GM18499 (cell line): ENCODE measurements at regions not wholly inside any gene's neighbourhood (a gene's known extent, or its start where the extent isn't known, plus 50 kb on each side); places are given as distances from the start of the nearest gene placed in this dataset.

ENCODE experiments used
- ATAC-seq: cut with Tn5 transposase; IDR thresholded peaks from one replicate; pipeline ENCODE4 v1.9.1; 2021; ENCODE audit warnings: moderate number of reproducible peaks; ENCODE audit not compliant: insufficient read depth, unreplicated experiment

DNA sequence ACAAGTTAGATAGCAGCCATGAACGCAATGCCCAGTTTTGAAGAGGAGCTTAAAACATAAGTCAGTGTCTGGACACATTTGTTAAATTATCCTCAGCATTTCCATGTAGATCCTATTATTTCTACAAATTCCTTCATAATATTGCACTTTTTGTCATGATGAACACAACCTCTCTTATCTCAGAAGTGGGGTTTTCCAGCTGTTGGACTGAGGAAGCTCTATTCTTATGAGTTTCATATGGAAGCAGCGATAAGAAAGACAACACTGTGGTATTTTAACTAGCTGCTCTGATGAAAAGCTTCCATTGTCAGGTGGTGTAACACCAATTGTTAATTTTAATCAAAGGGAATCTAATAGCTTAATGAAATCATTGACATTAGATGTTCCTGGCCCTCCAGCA is 308.7 kb downstream of the GBA3 start:
- no peak for ATAC-seq

DNA sequence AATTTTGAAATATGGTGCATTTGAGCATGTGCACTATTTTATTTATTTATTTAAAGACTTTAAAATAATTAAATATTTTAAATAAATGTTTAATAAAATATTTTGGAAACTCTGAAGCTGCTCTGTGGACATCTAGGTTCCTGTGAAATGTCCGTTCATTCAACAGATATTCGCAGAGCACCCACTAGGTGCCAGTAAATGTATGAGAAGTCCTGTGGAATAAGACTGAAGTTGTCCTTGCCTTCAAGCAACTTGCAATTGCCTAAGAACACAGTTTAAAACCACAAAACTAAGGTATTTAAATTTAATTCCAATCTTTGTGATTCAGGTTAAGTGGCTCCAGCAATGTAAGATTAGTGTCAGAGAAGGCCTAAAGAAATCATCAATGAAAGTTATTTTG is 306.7 kb downstream of the GBA3 start:
- no peak for ATAC-seq

DNA sequence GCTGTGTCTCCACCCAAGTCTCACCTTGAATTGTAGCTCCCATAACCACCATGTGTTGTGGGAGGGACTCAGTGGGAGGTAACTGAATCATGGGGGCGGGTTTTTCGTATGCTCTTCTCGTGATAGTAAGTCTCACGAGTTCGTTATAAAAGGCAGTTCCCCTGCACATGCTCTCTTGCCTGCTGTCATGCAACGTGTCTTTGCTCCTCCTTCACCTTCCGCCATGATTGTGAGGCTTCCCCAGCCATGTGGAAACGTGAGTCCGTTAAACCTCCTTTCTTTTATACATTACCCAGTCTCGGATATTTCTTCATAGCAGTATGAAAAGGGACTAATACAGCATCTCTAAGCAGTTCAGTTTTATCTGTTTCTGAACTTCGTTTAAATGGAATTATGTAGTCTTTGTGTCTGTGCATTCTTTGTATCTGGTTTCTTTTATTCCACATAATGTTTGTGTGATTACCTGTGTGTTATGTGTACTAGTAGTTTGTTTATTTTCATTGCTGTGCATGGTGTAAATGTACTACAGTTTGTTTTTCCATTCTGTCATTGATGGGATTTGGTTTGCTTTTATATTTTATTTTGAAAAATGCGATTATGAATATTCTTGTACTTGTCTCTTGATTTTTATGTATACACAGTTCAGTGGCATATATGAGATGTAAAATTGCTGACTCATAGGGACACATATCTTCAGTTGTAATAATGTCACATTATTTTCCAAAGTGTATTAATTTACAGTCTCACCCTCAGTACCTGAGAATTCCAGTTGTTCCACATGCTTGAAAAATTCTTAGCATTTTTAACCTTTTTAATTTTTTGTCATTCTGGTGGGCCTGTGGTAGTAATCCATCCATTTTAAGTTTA is 304.9 kb downstream of the GBA3 start:
- no peak for ATAC-seq

DNA sequence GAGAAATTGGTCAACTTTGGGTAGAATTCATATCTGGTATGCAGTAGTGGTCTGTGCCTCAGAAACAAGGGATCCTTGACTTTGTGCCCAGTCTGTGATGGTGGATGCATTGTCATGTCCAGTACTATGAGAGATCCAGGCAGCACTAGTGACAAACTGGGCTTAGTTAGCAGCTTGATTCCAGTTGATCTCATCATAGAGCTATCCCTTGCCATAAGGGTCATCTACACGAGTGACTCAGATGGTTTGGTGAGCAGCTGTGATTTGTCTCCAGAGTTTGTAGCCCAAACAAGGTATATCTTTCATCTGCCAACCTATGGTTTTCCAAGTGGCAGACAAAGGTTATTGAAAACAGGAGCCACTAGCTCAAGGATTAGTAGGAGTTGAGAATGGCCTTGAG is 298.8 kb downstream of the GBA3 start:
- no peak for ATAC-seq

DNA sequence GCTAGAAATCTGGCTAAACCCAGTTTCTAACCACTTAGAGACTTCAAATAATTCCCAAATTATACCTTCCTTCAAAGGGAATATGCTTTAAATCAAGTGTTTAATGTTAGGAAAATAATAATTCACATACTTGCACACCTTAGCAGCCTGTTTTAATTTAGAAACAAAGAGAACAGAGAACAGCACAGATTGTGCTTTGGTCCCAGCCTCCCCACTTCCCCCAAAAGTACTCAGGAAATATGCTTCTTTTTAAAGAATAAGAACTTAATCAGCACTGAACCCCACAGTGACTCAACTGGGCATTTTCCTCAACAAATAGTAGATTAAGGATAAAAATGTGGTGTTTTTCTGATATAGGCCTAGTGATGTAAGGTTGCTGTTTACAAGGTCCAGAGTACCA is 295.8 kb downstream of the GBA3 start:
- ATAC-seq: no peak

DNA sequence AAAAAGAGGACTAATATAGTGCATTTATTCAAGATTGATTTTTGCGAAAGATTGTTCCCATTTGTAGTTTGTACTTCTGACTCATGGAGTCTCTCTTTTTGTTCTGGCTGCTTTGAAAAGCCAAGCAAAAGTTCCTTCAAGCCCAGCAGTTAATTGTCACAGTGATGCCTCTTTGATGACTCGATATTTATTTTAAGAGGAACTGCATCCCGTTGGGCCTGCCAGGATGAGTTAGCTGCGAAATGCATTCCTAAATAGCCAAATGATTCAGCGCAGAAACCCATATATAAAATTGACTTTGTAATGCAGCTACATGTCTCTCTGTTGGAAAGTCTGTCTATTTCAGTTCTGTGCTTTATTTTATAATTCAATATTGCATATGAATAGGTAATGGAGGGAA is 295.1 kb downstream of the GBA3 start:
- no peak for ATAC-seq

DNA sequence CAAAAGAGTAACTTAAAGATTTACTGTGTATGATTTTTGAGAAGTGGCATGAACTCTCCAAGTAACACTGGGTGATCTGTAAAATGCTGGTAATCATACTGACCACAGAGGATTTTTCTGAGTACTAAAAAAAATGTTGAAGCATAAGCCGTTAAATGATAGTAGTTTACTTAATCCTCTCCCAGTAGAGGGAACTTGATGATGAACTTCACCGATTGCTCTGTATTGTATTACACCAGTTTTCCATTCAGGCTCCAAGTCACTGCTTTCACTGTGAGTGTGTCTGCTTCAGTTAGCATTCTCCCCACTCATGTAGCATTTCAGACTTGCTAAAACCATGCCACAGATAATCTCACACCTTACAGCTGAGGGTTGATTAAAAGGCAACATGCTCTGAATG is 294.1 kb downstream of the GBA3 start:
- ATAC-seq: no peak

DNA sequence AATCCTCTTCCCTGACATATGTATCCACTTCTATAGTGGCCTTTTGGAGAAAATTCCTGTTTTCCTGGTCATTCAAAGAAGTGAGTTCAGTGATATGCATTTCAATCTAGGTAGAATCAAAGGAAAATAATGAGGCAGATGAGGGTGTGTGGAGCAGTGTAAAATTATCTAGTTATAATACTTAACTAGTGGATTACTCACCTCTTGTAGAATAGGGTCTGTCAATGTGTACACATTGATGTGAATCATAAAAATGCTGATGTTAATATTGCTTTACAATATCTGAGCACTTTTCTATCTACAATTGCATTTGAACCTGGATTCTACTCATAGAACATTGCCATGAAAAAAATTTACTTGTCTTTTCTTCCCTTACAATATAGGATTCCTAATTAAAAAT is 293.5 kb downstream of the GBA3 start:
- ATAC-seq: no peak

DNA sequence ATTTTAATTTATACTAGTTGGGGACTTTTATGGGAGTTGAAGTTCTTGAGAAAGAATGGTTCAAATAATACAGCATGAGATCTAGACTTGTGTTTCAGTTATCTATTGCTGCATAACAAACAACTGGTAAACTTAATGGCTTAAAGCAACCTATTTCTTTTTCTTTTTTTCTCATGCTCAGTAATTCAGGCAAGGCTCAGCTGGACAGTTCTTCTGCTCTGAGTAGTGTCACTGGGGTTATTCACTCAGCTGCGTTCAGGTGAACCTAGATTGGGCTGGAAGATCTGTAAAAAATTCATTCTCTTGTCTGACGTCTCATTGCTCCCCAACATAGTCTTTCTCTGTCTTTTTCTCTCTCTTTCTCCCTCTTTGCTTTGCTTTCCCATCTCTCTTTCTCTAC is 291.7 kb downstream of the GBA3 start:
- ATAC-seq: no peak

DNA sequence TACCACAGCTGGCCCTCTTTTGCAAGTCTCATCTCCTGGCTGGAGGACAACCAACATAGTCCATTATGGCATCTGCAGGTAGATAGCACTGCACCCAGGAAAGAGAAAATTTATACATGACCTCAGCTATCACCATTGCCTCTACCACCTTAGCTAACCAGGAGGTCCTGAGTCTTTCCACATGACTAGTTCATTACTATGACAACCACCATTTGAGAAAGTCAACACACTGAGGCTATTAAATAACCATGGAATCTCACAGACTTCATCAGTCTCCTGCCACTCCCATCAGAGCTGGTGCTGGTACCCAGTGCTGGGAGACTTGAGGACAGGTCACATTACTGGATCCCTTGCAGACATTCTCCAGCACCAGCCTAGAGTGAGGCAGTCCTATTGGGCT is 285.9 kb downstream of the GBA3 start:
- no peak for ATAC-seq

DNA sequence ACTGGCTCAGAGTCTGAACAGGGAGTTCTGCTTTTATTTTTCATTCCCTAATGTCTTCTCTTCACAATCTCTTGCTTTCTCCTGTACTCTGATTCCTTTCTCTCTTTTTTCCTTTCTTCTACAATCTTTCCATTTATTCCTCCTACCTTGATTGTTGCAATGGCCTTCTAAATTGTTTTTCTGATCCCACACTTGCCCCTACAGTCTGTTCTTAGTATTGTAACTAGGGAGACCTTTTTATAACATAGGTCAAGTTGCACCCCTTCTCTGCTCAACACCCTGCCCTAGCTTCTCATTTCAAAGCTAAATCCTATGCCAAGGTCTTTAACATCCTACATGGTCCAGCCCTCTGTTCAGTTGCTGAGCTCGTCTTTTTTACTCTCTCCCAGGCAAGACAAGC is 277.9 kb downstream of the GBA3 start:
- no peak for ATAC-seq

DNA sequence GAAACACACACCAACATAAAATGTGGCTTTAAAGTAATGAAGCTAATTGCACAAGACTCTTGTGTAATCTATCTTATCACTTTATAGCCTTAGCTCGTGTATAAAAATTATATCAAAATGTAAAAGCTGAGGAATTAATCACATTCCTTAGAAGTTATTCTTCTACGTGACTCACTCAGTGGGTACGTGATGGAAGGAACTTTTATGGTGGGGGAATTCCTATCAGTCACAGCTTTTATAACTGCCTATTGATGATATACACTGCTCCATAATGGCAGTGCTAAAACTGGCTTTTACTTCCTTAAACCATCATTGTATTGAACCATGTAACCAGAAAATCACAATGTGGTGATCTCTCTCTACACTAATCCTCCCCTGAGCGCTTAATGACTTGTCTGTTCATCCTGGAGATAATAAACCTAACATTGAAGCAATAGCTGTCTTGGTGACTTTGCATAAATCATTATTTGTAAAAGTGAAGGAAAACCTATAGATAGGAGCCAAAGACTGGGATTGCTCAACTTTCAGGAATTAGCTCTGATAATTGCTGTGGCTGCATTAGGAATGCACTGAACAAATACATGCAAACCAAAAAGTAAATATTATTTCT is 276.7 kb downstream of the GBA3 start:
- no peak for ATAC-seq

DNA sequence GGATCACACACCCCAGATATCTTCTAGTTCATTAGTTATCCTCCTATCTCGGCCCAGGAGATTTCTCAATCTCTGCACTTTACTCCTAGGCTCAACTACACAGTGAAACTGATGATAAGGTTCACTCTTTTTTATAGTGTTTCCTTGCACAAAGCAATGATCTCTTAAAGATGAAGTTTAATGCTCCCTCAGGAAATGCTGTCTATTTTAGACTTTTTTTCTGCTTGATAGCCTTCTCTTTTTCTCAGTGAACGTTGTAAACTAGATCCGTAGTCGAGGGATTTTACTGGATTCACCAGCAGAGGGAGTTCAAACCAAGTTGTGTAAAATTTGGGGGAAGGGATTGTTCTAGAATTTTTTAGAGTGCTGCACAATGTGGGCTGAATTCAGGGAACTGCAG is 269.6 kb downstream of the GBA3 start:
- no peak for ATAC-seq

DNA sequence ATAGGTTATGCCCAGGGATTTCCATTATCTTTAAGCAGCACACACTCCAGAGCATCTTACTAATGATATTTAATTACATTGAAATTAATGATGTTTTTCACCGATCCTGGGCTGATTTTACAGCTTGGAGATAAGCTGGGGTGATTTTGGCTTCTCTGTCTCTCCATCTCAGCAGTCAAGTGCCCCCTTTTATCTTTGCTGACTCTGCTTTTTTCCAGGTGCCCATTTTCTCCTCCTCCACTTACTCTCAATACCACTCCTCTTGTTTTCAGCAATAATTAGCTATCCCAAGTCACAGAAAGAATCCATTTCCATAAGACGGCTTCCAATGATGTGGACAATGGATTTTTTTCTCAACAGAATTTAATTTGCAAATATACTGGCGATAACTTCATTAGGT is 266.7 kb downstream of the GBA3 start:
- ATAC-seq: no peak

DNA sequence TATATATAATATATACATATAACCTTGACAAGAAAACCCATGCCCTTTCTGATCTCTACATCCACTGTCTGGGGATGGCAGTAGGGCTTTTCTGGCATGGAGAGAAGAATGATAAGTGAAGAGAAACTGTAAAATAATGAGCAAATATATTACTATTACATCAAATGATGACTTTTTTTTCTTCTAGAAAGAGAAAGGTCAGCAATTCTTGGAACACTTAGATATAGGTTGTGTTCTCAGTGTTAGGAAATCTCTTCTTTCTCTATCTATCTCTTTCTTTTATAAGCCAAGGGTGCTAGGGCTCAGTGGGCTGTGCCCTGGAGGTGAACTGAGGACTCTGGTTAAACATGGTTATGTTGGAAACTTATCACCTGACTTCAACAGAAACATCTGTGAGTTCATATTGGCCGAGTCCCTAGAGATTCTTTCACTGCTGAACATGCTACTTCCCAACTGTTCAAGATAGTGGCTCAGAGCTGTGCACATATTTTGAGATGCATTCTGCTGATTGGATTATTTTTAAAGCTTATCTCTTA is 265.1 kb downstream of the GBA3 start:
- no peak for ATAC-seq

DNA sequence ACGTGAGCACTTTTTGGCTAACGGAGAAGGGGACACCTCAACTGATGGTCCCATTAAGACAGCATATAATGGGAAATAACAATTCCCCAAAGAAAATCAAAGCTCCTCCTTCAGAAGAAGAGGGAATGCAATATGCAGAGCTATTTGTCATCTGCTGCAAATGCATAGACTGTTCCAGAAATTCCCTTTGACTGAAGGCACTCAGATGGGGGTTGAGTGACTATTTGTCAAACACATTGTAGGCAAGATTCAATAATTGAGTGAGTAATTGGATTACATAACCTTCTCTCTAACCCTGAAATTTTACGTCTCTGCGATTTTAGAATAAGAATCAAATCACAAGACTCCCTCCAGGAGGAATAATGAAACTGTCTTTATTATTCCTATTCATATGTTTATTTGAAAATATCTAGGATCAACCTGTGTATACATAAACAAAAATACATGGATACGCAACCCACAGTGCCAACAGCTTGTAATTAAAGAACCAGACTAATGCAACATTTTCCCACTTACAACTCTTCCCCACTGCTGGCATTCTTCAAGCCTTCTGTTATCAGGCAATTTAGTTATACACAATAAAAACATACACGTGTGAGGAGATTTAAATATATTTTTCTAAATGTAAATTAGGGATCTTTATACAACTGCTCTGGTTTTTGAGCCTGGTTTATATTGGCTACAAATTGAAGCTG is 256.6 kb downstream of the GBA3 start:
- no peak for ATAC-seq

DNA sequence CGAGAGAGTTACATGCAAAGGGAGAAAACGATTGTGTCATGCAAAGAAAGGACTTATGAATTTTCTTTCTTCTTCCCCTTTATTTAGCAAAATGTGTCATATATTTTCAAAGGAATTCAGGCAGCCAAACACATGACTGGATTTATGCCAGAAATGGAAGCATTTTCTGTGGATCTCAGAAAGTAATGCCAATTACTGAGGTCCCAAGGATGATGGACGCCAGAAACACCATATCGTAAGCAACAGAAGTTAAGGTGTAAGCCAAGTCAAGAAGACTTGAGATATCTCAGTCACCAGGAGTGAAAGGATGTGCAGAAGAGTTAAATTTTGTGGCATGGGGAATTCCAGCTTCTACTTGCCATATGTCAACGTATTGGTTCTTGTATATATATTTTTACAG is 255.1 kb downstream of the GBA3 start:
- no peak for ATAC-seq

DNA sequence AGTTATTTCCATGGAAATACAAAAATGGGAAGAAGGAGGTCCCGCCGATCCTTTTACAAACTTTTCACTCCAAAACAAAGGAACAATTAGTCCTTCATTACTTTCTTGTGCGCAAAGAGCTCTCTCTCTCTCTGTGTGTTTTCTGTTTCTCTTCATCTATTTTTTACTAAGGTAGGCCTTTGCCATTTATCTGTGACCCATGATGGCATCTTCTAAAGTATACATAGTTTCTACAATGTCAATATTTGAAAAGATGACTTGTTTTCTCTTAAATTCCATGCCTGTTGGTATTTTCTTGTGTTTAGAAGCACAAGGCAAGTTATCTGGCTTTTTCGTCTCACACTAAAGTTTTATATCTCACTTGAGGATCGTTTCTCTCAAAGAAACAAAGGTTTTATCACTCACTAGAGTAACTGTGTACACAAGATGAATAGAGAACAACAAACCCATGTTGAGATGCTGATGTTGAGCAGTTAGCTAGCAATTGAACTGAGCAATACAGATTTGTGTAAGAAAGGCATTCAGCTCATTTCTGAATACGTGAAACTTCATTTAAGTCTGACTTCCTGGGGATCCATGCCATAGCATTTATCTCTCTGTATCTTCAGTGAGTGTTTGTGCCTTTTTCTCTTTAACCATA is 250.3 kb downstream of the GBA3 start:
- ATAC-seq: no peak

DNA sequence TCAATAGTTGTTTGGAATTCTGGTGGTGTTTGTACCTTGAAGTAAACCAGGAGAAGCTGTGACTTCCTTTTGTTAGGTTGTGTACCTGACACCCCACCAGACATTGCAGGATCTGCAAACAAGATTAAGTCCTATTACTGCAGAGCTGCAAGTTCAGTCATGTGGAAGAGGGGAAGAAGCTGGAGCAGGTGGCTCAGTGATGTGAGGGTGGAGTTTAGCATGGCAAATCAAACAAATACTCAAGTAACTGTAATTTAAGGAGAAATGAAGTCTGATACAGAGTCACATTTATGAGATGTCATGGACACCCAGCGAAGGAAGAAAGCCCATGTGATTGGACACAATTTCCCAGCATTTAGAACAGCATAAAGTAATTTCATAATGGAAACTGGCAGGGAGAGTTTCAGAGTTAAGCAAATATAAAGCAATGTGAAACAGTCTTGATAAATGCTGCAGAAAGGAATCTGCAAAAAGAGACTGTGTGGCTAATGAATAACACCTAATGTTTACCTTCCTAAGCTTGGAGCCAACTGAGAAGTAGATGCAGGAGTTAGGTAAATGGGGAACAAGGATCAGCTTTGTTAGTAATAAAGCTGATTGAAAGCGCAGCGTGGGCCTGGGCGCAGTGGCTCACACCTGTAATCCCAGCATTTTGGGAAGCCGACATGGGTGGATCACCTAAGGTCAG is 249.1 kb downstream of the GBA3 start:
- ATAC-seq: no peak

DNA sequence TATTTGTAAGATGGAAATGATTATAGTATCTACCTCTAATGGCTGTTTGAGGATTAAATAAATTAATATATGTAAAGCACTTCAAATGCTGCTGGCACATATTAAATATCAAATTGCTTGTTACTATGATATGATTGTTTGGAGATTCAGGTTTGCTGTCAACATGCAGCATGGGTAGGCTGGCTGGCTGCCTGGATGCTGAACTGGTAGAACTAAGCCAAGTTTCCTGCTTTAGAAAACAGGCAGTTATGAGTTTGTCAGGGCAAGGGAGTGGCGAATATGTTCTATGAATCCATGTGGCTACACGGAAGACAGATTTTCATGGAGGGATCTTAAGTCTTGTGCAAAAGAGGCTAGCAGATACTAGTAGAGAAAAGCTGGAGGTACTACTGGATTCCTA is 239.6 kb downstream of the GBA3 start:
- ATAC-seq: no peak
